ENCODE measurements at regions not wholly inside any gene's neighbourhood (a gene's known extent, or its start where the extent isn't known, plus 50 kb on each side); places are given as distances from the start of the nearest gene placed in this dataset.

DNA sequence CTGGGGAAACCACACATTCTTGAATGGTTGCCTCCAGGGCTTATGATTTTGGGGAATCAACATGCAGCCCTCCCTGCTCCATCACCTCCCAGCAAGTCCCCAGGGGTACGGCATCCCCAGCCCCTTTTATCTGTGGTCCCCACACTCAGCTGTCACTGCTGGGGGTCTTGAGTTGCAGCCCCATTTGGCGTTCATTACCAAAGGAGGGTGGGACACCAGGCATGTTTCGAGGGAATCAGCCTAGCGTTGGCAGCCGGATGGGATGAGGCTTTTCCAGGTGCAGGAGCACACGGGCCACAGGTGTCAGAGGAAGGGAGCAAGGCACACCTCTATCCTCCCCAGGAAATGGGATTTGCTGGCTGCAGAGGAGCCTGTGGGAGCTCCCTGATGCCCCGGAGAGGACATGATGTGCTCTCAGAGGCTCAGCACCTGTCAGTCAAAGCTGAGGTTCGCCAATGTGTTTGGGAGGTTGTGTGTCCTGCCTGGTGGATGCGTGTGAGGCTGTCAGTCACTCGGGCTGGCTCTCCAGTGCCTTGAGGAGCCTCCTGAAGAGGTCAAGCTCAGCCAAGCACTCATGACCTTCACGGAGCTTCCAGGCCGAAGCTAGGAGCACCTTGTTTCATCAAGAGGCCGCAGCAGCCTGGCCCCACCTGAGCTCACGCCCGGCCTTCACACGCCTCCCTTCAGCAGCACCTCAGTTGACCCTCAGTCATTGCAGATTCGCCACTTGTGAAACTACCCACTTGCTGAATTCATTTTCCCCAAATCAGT is 95.0 kb downstream of the ERMARD start:
- no peak overlapping the region for H3K4me2 ChIP-seq
- H3K27ac ChIP-seq (ENCODE audit: low read depth in 2 of 2, low read length in 1 of 2), result no peak overlapping the region
- no peak for DNase-seq
- H3K36me3 ChIP-seq (replicated peaks in 1 of 2; ENCODE audit: control insufficient read depth in 1 of 2, insufficient read depth in 2 of 2, low read length in 1 of 2), result no peaks in the 10 kb centered on the region
- ChIA-PET POLR2A (no interaction called here), CTCF (interaction anchor here (1.2 to 3.9 kb wide), 3 partner anchors 15 to 683 kb away, joined by 3 to 18 read pairs (median 6); no protein-coding TSS in a partner anchor)
- no peaks in the 10 kb centered on the region for H4K20me1 ChIP-seq (ENCODE audit: insufficient read depth)
- 42% methylated on average over 12 of the region's 17 CpGs for WGBS (ENCODE audit: low lambda C conversion rate)
- H3K9me3 ChIP-seq, result no peaks in the 10 kb centered on the region
- no peaks in the 10 kb centered on the region for H3F3A ChIP-seq (replicated peaks; ENCODE audit: insufficient read depth)
- H3K9ac ChIP-seq, result no peak overlapping the region
- H3K9me2 ChIP-seq, result no peaks in the 10 kb centered on the region
- TF ChIP-seq CHD2 (IDR thresholded peaks at IDR 0.05; ENCODE audit: low read length, partially characterized antibody) (no peak), REST (IDR thresholded peaks at IDR 0.05; ENCODE audit: low read depth, low read length) (no peak), POLR2AphosphoS5 (IDR thresholded peaks at IDR 0.05; ENCODE audit: low read depth, low read length) (no peak), SIN3A (IDR thresholded peaks at IDR 0.05; ENCODE audit: borderline replicate concordance, low read depth, low read length) (no peak), YY1 (IDR thresholded peaks at IDR 0.05; ENCODE audit: low read depth) (no peak), FOXJ3 (CRISPR knock-in tag; IDR thresholded peaks at IDR 0.05) (no peak), RAD21 (IDR thresholded peaks at IDR 0.05; ENCODE audit: low read length) (no peak), FOXM1 (IDR thresholded peaks at IDR 0.05; ENCODE audit: low read depth) (no peak), ELF1 (IDR thresholded peaks at IDR 0.05) (no peak), CTCF (IDR thresholded peaks at IDR 0.05) (no peak), JUND (IDR thresholded peaks at IDR 0.05) (no peak), RFX5 (IDR thresholded peaks at IDR 0.05; ENCODE audit: low read length) (no peak), GATA2 (CRISPR knock-in tag; IDR thresholded peaks at IDR 0.05) (no peak), EZH2phosphoT487 (IDR thresholded peaks at IDR 0.05; ENCODE audit: borderline replicate concordance, low read depth) (no peak), TAF1 (IDR thresholded peaks at IDR 0.05; ENCODE audit: borderline replicate concordance, low read depth, low read length) (no peak)
- TF ChIP-seq, protein P1, sequence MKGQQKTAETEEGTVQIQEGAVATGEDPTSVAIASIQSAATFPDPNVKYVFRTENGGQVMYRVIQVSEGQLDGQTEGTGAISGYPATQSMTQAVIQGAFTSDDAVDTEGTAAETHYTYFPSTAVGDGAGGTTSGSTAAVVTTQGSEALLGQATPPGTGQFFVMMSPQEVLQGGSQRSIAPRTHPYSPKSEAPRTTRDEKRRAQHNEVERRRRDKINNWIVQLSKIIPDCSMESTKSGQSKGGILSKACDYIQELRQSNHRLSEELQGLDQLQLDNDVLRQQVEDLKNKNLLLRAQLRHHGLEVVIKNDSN (IDR thresholded peaks at IDR 0.05; ENCODE audit: borderline replicate concordance, low read depth), result no peak
- H3K4me1 ChIP-seq (ENCODE audit: control insufficient read depth in 1 of 2, insufficient read depth in 2 of 2, low read depth in 1 of 2, low read length in 1 of 2), result no peaks in the 10 kb centered on the region
- no peak overlapping the region for H3K4me3 ChIP-seq (ENCODE audit: low read depth in 2 of 2, low read length in 1 of 2)
- no peaks in the 10 kb centered on the region for H3K27me3 ChIP-seq (ENCODE audit: insufficient read depth)
- H3K79me2 ChIP-seq (ENCODE audit: insufficient read depth), result no peaks in the 10 kb centered on the region
- no peak overlapping the region for H2AFZ ChIP-seq (ENCODE audit: low read depth)

Measured in SK-N-SH (cell line).